ENCODE measurements at regions not wholly inside any gene's neighbourhood (a gene's known extent, or its start where the extent isn't known, plus 50 kb on each side); places are given as distances from the start of the nearest gene placed in this dataset.
A peak's percentile ranks its signal among the peaks of the same experiment; 100 is the strongest.

GRCh38 chr12:75959060-75959459 is 72.5 kb downstream of the PHLDA1 start:
- Histone ChIP-seq H3K36me3 (no peaks in the 10 kb centered on the region), H3K9me3 (no peaks in the 10 kb centered on the region), H3K27ac (no peak overlapping the region), H3K4me3 (replicated peaks in 1 of 3) (no peak overlapping the region), H3K27me3 (no peaks in the 10 kb centered on the region), H3K4me1 (peaks cover 4 to 16% of the 10 kb centered on the region in 2 donors)
- intact Hi-C loops (cut with DNase I), result no loop called here
- no peak for TF ChIP-seq CTCF (IDR thresholded peaks at IDR 0.05)
- TF ChIP-seq POLR2A (IDR thresholded peaks at IDR 0.05), result no peak
- no peak for DNase-seq
- 73 to 79% methylated on average over 2 of the region's 2 CpGs for WGBS, 2 donors

GRCh38 chr12:75955251-75955650 is 76.3 kb downstream of the PHLDA1 start:
- no peaks in the 10 kb centered on the region for H3K36me3 ChIP-seq
- H3K9me3 ChIP-seq, result no peaks in the 10 kb centered on the region
- H3K27me3 ChIP-seq, result no peaks in the 10 kb centered on the region
- peaks cover 7 to 25% of the 10 kb centered on the region in 2 donors for H3K4me1 ChIP-seq
- intact Hi-C loops (cut with DNase I), result no loop called here
- TF ChIP-seq POLR2A (IDR thresholded peaks at IDR 0.05) (no peak), CTCF (IDR thresholded peaks at IDR 0.05) (no peak)
- no peak overlapping the region for H3K4me3 ChIP-seq (replicated peaks in 1 of 3)
- no peak for DNase-seq
- 88 to 94% methylated on average over 3 of the region's 3 CpGs for WGBS, 2 donors
- H3K27ac ChIP-seq, result no peak overlapping the region

- DNase-seq, result no peak
- no peaks in the 10 kb centered on the region for H3K9me3 ChIP-seq
- no peaks in the 10 kb centered on the region for H3K36me3 ChIP-seq
- no peak for TF ChIP-seq CTCF (IDR thresholded peaks at IDR 0.05)
- no peak for TF ChIP-seq POLR2A (IDR thresholded peaks at IDR 0.05)
- no peaks in the 10 kb centered on the region for H3K27me3 ChIP-seq
- 91 to 99% methylated on average over 2 of the region's 2 CpGs for WGBS, 2 donors
- intact Hi-C loops (cut with DNase I), result no loop called here
- H3K27ac ChIP-seq, result peak overlapping the region in 2 of 3 donors; percentile 4 to 51
- H3K4me3 ChIP-seq (replicated peaks in 1 of 3), result no peak overlapping the region
- H3K4me1 ChIP-seq, result peaks cover 7 to 21% of the 10 kb centered on the region in 2 donors
These were observed 76.8 kb downstream of the PHLDA1 start for GRCh38 chr12:75954749-75955148.

- Histone ChIP-seq H3K27me3 (no peaks in the 10 kb centered on the region), H3K4me1 (peaks cover 7 to 21% of the 10 kb centered on the region in 2 donors), H3K4me3 (replicated peaks in 1 of 3) (no peak overlapping the region), H3K27ac (peak overlapping the region in 2 of 3 donors; percentile 4 to 51), H3K36me3 (no peaks in the 10 kb centered on the region), H3K9me3 (no peaks in the 10 kb centered on the region)
- TF ChIP-seq POLR2A (IDR thresholded peaks at IDR 0.05) (no peak), CTCF (IDR thresholded peaks at IDR 0.05) (no peak)
- intact Hi-C loops (cut with DNase I), result no loop called here
- 45 to 52% methylated on average over 3 of the region's 3 CpGs for WGBS, 2 donors
- peak in 1 of 2 donors; percentile 32 for DNase-seq
These were observed 77.5 kb downstream of the PHLDA1 start for GRCh38 chr12:75954041-75954440.

- peak overlapping the region in 1 of 3 donors; percentile 51 for H3K27ac ChIP-seq
- no peak overlapping the region for H3K4me3 ChIP-seq (replicated peaks in 1 of 3)
- peaks cover 7 to 21% of the 10 kb centered on the region in 2 donors for H3K4me1 ChIP-seq
- no peaks in the 10 kb centered on the region for H3K36me3 ChIP-seq
- TF ChIP-seq POLR2A (IDR thresholded peaks at IDR 0.05), result no peak
- TF ChIP-seq CTCF (IDR thresholded peaks at IDR 0.05), result no peak
- H3K27me3 ChIP-seq, result no peaks in the 10 kb centered on the region
- DNase-seq, result no peak
- H3K9me3 ChIP-seq, result no peaks in the 10 kb centered on the region
- 71 to 79% methylated on average over 5 of the region's 5 CpGs for WGBS, 2 donors
- intact Hi-C loops (cut with DNase I), result no loop called here
These were observed 78.2 kb downstream of the PHLDA1 start for GRCh38 chr12:75953312-75953906.

All from thyroid gland (tissue), 4 donors.